SH-SY5Y (cell line): ENCODE measurements at regions not wholly inside any gene's neighbourhood (a gene's known extent, or its start where the extent isn't known, plus 50 kb on each side); places are given as distances from the start of the nearest gene placed in this dataset.

Source experiments
- GATA2 ChIP-seq: IDR thresholded peaks from 2 replicates; pipeline ENCODE4 v1.6.1; 2011; ENCODE audit warnings: mild to moderate bottlenecking, low read depth, low read length
- GATA3 ChIP-seq: IDR thresholded peaks from 2 replicates; pipeline ENCODE4 v1.6.1; 2011; ENCODE audit warnings: low read depth, mild to moderate bottlenecking, low read length, moderate library complexity

DNA sequence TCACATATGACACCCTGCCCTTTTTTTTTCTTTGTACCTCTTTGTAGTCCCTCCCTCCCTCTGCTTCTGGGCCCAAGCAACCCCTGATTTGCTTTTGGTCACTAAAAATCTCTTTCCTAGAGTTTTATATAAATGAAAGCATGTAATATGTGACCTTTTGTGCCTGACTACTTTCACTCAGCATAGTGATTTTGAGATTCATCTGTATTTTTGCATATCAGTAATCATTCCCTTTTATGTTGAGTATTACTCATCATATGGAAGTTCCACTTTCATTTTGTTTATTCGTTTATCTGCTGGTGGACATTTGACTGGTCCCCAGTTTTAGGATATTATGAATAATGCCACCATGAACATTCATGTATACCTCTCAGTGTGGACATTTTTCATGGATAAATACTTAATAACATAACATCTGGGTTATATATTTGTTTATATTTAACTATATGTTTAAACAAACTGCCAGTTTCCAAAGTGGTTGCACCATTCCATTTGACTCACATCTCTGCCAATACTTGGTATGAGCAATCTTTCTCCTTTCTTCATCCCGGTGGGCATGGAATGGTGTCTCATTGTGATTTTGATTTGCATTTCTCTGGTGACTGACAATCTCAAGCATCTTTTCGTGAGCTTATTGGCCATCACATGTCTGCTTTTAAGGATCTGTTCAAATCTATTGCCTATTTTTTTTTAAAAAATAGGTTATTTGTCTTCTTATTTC is 115.7 kb upstream of the S1PR3 start:
- TF ChIP-seq GATA2, result no peak
- TF ChIP-seq GATA3, result no peak
